HS-27A (cell line): ENCODE measurements at regions not wholly inside any gene's neighbourhood (a gene's known extent, or its start where the extent isn't known, plus 50 kb on each side); places are given as distances from the start of the nearest gene placed in this dataset.

Experiments
- DNase-seq: peaks from one replicate; pipeline ENCODE4 v3.0.0-alpha.2; 2012; ENCODE audit warnings: low read depth, missing footprints

GRCh38 chr3:190252080-190252479 is 70.2 kb downstream of the CLDN1 start:
- no peak for DNase-seq

GRCh38 chr3:190249414-190249813 is 72.8 kb downstream of the CLDN1 start:
- DNase-seq: no peak

- DNase-seq: no peak
These were observed 80.1 kb downstream of the CLDN1 start for GRCh38 chr3:190242147-190242546.

GRCh38 chr3:190239325-190239724 is 82.9 kb downstream of the CLDN1 start:
- no peak for DNase-seq

GRCh38 chr3:190238871-190239270 is 83.4 kb downstream of the CLDN1 start:
- no peak for DNase-seq

GRCh38 chr3:190234621-190235020 is 87.6 kb downstream of the CLDN1 start:
- DNase-seq: no peak

- no peak for DNase-seq
These were observed 92.4 kb downstream of the CLDN1 start for GRCh38 chr3:190229632-190230424.

- no peak for DNase-seq
These were observed 95.2 kb downstream of the CLDN1 start for GRCh38 chr3:190227064-190227463.

GRCh38 chr3:190224863-190225692 is 97.2 kb downstream of the CLDN1 start:
- no peak for DNase-seq

GRCh38 chr3:190224456-190224855 is 97.8 kb downstream of the CLDN1 start:
- no peak for DNase-seq

- no peak for DNase-seq
These were observed 99.3 kb downstream of the CLDN1 start for GRCh38 chr3:190222916-190223315.

GRCh38 chr3:190222360-190222759 is 99.9 kb downstream of the CLDN1 start:
- DNase-seq: no peak

- no peak for DNase-seq
These were observed 99.7 kb upstream of the P3H2 start for GRCh38 chr3:190220362-190220761.

- no peak for DNase-seq
These were observed 96.4 kb upstream of the P3H2 start for GRCh38 chr3:190217081-190217480.

GRCh38 chr3:190213727-190214126 is 93.0 kb upstream of the P3H2 start:
- no peak for DNase-seq

- no peak for DNase-seq
These were observed 89.9 kb upstream of the P3H2 start for GRCh38 chr3:190210608-190211007.

- DNase-seq: no peak
These were observed 88.8 kb upstream of the P3H2 start for GRCh38 chr3:190209533-190209932.

- DNase-seq: no peak
These were observed 87.5 kb upstream of the P3H2 start for GRCh38 chr3:190208196-190208595.

- DNase-seq: peak; percentile 24
These were observed 85.0 kb upstream of the P3H2 start for GRCh38 chr3:190205739-190206138.

GRCh38 chr3:190204200-190204599 is 83.5 kb upstream of the P3H2 start:
- DNase-seq: no peak

GRCh38 chr3:190197346-190197763 is 76.7 kb upstream of the P3H2 start:
- DNase-seq: no peak

GRCh38 chr3:190194506-190194905 is 73.8 kb upstream of the P3H2 start:
- DNase-seq: no peak

GRCh38 chr3:190193210-190193609 is 72.5 kb upstream of the P3H2 start:
- no peak for DNase-seq
